D341Med (cell line): ENCODE measurements at regions not wholly inside any gene's neighbourhood (a gene's known extent, or its start where the extent isn't known, plus 50 kb on each side); places are given as distances from the start of the nearest gene placed in this dataset.

ENCODE experiments used
- DNase-seq: peaks from one replicate; pipeline ENCODE4 v3.0.0; 2012; ENCODE audit warnings: low spot score

DNA sequence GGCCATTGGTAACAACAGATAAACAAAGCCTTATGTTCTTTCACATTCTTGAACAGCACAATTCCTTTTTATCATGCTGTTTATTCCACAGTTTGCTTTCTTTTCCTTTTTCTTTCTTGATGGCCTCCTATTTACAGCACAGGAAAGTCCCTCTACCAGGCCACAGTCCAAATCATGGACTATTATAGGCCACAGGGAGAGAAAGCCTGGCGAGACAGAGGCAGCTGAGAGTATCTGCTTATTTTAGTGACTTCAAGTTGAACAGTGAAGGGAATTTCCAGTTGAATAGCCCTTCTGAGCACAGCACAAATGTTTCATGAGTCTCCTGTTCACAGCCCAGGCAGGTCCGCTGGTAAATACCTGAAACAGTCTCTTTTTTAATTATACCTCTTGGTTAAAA is 263.7 kb upstream of the ARID1B start:
- DNase-seq, result no peak

DNA sequence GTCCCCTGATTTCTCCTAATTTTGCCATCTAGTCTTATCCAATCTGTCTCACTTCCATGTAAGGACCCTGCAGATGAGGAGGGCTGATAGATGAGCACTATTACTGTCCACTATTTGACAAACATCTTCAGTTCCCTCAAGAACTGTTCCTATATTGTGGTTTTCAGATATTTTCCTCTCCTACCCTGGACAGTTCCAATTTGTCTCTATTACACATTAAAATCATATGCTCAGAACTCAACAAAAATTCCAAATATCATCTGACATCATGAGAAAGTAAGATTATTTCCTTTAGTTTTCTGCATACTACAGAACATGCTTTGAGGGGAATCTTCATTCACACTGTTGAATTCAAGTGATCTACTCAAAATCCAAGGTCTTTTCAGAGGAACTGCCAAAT is 265.6 kb upstream of the ARID1B start:
- no peak for DNase-seq

DNA sequence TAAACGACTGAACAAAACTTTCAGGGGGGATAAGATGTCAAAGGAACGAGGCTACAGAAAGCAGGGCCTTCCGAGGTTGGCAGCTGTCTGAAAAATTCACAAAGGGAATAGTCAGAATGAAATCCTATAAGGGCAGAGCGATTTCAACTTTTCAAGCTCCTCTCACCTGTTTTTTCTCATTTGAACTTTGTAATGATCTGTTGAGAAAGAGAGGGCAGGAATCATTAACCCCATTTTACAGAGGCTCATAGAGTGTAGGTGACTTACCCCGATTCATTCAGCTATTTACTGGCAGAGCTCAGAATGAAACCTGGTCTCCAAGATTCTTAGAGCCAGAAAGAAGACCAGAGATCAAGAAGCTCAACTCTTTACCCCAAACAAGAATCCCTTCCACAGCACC is 266.1 kb upstream of the ARID1B start:
- DNase-seq, result no peak

DNA sequence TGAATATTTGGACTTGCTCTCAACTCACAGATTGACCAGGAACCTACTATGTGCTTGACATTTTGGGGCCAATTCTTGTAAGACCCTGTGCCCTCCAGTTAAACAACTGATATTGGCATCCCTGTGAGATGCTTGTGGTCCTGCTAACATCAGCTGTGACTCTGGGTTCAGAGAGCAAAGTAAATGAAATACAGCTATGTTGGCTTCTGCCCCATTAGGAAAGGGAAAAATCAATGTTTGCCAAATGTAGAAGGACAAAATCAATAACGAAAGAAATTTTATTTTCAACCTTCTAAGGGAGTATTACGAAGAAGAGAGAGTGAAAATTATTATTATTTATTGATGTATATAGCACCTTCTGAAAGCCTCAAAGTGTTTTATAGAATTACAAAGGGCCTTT is 266.9 kb upstream of the ARID1B start:
- no peak for DNase-seq

DNA sequence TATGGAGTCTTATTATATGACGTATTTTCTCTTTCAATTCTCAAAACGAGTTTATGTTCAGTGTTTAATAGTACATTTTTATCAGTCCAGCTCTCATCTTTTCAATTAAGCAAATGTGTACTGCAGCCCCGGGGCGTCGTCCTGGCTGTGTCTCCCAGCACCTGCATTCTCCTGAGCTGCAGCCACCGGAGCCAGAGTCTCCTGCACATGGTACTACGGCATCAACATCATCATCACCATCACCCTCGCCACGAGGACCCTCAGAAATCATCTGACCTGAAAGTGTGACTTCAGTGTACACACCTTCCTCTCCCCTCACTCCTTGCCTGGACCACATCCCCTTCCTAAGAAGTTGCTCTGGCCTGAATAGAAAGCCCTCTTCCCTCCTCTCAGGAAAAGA is 267.7 kb upstream of the ARID1B start:
- no peak for DNase-seq

DNA sequence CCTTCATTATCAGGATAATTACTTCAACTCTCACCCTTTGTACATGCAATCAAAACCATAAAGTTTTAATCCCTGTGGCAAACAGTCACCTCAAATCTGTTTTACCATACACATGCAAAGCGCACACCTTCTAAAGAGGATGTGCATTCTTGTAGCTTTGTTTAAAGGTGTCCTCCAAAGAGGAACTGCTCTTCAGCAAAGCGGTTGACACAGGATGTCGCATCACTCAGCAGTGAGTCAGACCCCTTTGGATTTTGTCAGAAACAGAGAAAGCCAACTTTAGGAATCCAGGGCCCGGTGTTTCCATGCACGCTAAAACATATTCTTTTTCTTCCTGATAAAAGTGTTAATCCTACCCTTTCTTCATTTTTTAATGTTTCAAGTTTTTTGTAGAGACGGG is 268.3 kb upstream of the ARID1B start:
- DNase-seq, result no peak

DNA sequence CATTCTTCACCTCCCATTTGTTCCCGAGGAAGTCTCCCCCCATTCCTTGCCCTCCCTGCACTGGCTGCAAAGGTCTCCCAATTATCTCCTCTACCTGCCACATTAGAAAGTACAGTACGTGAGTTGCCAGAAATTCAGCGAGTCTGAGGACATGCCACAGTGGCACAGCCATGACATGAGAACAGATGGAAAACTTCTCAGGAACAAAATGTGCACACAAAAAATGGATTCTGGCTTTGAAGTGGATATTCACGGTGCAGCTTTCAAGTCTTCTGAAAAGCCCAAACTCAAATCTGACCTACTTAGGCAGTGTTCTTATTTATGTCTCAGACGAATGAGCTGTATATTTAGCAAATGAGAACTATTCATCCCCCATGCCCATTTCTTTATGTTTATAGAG is 269.1 kb upstream of the ARID1B start:
- DNase-seq, result no peak

DNA sequence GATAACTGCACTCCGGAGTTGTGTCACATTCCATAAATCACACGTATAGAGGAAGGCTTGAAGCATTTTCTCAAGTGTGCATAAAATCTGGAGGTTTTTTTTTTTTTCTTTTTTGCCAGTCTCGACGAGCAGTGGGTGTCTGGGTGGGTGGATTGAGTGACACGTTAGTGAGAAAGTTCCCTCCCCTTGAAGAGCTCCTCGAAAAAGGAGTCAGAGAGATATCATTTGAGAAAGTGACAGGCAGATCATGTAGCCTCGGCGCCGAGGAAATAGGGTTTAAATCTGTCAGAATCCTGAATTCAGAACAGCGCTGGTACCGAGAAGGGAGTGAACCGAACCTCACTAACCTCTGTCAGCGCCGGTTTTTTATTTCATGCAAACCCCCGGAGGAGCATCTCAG is 269.5 kb upstream of the ARID1B start:
- DNase-seq, result no peak

DNA sequence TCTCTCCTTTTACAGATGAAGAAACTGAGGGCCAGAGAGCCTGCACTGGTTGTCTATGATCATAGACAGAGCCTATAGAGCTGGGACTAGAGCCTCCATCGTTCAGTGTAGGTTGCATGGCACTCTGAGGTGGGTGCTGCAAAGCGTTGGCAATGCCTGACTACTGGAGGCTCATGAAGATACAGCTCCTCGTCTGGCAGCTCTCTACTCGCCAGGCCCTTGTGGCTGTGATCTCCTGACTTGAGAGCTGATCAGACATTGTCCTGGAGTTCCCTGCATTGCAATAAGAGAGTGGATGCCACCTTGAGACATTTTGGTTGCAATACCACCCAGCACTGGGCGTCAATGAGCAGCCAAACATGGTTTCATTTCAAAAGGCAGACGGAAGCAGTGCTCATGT is 270.1 kb upstream of the ARID1B start:
- DNase-seq, result no peak

DNA sequence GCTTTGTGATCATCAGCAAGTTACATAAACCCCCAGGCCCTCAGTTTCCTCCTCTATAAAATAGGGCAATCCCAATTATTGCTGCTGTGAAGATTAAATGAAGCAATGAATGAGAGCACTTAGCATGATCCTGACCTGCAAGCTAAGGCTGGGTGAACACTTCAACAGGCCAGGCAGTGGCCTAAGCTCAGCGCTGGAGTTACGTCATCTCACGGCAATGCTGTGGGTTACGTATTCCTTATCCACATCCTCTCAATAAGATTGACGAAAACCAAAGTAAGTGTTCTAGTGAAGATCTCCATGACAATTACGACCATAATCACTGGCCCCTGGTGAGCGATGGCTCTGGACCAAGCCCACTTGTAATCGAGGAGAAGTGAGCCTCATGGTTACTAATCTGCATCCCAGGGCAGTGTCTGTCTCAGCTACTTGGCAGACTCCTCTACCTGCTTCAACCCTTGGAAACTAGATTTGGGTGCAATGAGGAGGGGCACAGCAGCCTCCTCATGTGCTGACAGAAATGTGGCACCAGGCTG is 274.1 kb upstream of the ARID1B start:
- no peak for DNase-seq

DNA sequence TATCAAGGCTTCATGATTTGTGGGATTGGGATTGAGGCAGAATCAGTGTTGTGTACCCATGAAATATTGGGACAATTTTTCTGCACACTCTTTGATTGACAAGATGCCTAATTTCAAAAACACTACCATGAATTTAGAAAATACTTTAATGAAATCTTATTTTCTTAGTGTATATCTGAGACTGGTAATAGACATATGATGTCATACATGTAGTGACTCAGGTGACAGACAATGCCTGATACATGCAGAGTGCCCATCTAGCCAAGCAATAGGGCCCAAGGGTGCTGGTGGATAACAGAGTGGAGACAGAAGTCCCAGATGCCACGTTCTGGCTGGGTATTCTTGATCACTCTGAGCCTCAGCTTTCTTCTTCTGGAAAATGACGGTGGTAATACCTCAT is 279.6 kb upstream of the ARID1B start:
- DNase-seq, result no peak

DNA sequence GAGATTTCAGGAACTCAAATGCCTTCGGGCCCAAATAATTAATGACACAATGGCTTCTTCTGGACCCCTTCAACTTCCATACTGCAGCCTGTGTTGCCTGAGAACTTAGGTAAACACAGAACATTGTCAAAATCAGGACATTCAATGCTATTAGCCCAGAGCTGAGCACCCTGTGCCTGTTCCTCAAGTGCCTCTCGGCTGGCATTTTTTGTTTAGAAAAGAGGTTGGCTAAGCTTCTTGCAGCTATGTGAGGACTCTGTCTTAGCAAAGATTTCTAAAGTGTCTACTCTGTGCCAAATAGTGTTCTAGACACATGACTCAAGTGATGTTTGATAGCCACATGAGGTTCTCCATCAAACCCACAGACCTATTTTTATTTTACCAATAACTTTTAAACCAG is 289.3 kb upstream of the ARID1B start:
- no peak for DNase-seq

DNA sequence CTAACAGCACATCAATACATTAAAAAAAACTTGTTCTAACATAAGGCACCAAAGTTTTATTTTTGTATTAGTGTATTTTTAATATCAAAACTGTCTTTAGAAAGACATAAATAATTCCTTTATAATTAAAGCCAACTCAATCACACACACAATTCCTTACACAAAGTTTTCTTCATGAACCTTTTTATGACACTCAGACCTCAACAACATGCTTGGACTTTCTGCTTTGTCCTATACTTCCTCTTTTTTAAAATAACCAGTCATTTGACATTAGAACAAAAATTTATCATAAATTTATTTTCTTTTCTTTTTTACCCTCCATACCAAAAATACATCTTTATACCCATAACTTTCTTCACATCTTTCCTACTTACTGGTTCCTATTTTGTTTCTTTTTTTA is 292.0 kb upstream of the ARID1B start:
- no peak for DNase-seq

DNA sequence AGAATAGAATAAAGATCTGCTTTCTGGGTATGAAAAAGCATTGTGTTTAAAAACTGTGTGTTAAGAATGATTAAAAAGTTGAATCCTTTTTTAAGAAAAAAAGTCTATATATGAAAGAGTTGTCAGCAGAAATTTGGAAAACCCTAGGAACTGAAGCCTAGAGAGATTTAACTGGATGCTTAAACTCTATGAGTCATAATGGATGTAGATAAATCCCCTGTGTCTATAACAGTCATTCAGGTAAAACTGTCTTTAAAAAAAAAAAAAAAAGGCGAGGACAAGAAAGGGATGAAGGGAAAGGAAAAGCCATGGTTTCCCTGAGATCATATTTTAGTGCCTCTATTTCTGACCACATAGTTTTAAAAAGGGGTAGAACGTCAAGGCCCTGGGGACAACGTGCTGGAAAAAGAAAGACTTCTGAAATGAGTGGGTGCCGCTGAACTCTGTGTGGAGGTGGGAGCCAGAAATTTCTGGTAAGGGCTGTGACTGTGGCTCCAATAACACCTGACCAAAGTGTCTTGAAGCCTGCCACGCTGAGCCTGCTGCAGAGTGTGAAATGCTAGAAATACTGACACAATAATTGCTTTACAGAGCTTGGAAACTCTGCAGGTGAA is 302.6 kb upstream of the ARID1B start:
- DNase-seq, result no peak

DNA sequence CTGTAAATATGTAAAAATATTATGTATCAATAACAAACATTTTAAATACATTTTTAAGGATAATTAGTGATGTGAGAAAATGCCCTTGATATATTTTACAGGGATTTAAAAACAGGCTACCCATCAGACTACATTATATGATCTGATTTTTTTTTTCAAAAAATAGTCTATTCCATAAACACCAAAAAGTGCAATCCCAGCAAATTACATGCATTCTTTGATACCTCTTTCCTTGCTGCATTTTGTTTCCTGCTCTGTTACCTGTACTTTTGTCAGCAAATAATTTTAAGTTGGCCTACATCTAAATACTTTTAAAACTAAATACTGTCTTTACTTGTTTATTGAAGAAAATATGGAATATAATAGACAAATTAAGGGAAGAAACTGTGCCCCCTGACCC is 306.2 kb upstream of the ARID1B start:
- DNase-seq, result no peak

DNA sequence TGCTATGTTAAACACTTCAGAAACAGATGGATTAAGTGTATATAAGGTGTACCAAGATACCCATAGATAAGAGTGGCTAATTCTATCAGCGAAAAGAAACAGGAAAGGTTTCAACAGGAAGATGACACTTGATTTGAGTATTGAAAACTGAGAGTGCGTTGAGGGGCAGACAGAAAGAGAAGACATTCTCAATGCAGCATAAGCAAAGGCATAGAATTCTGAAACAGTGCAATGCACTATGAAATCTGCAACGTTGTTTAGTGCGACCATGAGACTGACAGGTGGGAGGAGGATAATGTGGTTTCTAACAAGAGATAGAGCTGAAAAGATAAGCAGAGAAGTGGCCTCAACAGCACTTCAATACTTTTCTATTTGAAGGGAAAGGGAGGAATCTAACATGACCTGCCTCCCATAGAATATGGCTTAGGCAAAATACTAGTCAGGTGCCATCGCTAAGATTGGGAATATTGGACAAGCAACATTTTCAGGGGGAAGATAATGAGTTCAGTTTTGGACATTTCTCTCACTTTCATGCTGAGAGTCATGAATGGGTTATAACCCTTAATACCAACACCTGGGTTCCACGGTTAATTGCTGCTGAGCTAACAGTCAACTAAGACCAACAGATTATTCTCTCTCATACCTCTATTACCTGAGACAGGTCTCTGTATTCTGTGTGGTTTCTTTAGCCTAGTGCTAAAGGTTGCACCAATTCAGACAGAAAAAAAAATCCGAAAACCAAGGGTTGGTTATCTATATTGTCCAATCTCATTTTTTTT is 312.9 kb upstream of the ARID1B start:
- DNase-seq, result no peak

DNA sequence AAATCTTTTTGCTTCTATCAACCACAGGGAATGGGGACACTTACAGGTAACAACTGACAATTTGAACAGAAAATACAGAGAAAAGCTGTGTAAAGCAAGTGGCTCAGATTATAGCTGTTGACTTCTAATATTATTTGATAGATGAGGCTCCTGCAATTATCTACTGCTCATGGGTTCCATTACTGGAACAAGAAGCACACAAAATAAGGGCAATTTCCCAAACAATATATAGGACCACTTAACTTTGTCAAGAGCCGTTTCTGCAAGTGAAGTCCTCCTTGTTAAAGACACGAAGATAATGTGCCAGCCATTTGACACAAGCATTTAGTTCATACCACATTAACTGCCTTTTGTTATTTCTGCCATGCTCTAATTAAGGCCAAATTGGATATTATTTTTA is 315.5 kb upstream of the ARID1B start:
- DNase-seq, result no peak

DNA sequence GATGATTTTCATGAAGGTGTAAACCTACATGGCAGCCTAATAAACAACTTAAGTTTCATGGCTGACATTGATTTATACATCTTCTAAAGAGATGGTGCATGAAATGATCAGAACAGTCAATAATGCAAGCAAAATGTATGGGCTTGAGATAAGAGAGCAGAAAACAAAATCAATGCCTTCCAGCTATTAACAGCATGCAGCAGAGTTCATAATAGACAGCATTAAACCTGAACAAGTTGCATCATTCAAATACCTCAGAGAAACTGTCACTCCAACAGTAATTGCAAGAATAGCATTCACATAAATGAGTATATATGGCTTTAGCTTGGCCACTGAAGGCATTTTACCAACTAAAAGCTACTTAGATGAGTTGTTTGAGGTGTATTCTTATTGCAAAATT is 319.6 kb upstream of the ARID1B start:
- no peak for DNase-seq

DNA sequence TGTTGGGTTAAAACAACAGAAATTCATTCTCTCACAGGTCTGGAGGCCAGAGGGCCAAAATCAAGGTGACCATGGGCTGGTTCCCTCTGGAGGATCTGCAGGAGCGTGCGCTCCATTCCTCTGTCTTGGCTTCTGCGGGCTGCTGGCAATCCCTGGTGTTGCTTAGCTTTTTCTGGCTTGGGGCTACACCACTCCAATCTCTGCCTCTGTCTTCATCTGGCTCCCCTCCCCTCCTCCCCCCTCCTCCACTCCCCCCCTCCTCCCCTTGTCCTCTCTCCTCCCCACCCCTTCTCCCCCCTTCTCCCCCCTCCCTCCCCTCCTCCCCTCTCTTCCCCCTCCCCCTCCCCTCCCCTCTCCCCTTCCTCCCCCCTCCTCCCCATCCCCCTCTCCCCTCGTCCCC is 321.3 kb upstream of the ARID1B start:
- DNase-seq, result no peak

DNA sequence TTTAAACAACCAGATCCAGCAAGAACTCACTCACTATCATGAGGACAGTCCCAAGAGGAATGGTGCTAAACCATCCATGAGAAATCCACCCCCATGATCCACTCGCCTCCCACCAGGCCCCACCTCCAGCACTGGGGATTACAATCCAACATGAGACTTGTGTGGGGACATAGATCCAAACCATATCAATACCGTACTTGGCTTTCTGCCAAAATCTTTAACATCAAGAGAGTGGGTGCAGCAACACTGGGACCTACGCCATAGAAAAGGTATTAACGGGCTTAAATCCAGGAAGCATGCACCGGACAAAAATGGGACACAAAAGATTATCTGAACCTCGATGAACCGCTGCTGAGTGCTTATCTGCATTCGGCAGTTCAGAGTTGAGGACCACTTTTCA is 322.3 kb upstream of the ARID1B start:
- DNase-seq, result no peak

DNA sequence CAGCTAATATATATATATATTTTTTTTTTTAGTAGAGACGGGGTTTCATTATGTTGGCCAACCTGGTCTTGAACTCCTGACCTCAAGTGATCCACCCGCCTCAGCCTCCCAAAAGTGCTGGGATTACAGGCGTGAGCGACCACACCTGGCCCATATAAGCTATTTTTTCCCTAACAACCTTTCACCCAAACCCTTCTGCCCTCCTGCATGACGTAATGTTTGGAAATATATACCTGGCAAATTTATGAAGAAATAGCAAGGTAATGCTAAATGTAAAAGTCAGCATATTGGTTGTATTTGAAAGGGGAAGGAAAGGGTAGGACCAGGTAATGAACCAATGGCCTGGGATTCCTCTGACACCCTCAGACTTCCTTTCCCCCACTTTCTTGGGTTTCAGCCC is 325.5 kb upstream of the ARID1B start:
- no peak for DNase-seq

DNA sequence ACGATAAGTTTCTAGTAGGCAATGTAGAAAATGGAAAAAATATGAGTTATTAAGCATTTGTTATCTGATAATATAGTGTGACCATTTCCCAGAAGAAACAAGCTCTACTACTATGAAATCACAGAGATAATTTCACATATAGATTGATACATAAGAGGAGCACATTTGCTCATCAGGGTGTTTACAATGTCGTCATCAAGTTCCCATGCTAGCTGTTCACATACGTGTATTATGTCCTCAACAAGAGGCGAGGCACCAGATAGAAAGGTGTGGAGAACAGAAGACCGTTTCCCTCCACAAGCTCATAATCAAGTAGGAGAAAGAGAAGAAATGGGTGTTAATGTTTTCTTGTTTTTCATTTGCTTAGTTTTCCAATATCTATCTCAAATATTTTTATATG is 326.1 kb upstream of the ARID1B start:
- DNase-seq, result no peak

DNA sequence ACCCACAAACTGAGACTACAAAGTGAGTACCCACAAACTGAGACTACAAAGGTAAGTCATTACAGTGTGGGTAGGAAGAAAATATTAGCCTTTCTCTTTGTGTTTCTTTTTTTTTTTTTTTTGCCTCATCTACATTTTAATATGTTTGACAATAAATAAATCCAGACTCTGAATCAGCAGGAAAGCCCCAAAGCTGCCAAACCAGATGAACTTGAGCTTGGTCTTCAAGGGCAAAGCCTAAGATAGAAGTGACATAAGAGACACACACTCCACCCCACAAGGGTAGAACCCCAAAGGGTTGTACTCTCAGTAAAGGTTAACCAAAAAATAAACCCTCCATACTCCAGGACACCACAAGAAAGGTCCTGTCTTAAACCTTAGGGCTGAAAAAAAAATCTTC is 326.8 kb upstream of the ARID1B start:
- DNase-seq, result no peak

DNA sequence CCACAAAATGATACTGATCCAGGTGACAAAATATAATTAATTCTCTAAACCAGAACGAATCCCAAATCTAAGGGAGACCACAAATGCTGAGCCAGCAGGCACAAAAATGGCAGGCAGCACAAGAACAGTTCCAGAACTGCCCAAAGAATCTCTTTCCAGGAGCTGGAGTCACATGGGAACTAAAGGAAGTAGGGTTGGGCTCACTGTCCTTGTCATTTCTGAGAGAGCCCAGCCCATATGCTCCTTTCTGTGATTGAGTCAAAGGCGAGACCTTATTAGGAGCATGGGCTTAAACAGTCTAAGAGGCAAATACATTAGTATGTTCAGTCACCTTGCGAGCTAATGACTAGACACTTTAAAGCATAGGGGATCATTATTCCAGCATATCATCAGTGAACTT is 327.6 kb upstream of the ARID1B start:
- DNase-seq, result no peak
